Right lobe of liver (tissue), 6 donors: ENCODE measurements at regions not wholly inside any gene's neighbourhood (a gene's known extent, or its start where the extent isn't known, plus 50 kb on each side); places are given as distances from the start of the nearest gene placed in this dataset.

Experiments used
- ATAC-seq, 4 donors: fragments of 200-7000 bp; cut with Tn5 transposase; one replicate each; pipeline ENCODE4 v1.9.1; 2020; ENCODE audit warnings: mild to moderate bottlenecking in 4 of 4, moderate library complexity in 4 of 4
- DNase-seq, 3 donors: peaks; one replicate each; pipeline ENCODE4 v3.0.0-alpha.2; 2020
- H3K27ac ChIP-seq, 3 donors: fragments of 200-600 bp; one replicate each; pipeline ENCODE4 v1.8.0; 2022
- H3K27me3 ChIP-seq, 2 donors: fragments of 200-600 bp; one replicate each; pipeline ENCODE4 v1.8.0; 2022
- H3K36me3 ChIP-seq, 4 donors: fragments of 200-600 bp; sonication (generic) in 1 of 4; one replicate each; pipeline versions ENCODE4 v1.5.1 to v1.8.0; 2017 to 2022; ENCODE audit warnings: control low read depth in 1 of 4
- H3K4me1 ChIP-seq, 4 donors: fragments of 200-600 bp; sonication (generic) in 1 of 4; one replicate each; pipeline versions ENCODE4 v1.5.1 to v1.8.0; 2017 to 2022; ENCODE audit warnings: control low read depth in 1 of 4
- H3K4me3 ChIP-seq, 3 donors: fragments of 200-600 bp; one replicate each; pipeline ENCODE4 v1.8.0; 2022
- H3K9me3 ChIP-seq, 4 donors: fragments of 200-600 bp; sonication (generic) in 1 of 4; one replicate each; pipeline versions ENCODE4 v1.5.1 to v1.8.0; 2017 to 2022; ENCODE audit warnings: control low read depth in 1 of 4
- POLR2A ChIP-seq: fragments of 450-650 bp; IDR thresholded peaks from one replicate; pipeline ENCODE4 v1.6.1; 2017; ENCODE audit warnings: antibody characterized with exemption, mild to moderate bottlenecking
- WGBS: methylation state at CpG from one replicate; pipeline ENCODE4 v1.1.6; 2018; ENCODE audit warnings: low coverage, low lambda C conversion rate; ENCODE audit not compliant: insufficient coverage; ENCODE audit errors: missing lambda C conversion rate; 5-methylcytosine and 5-hydroxymethylcytosine counted together
- intact Hi-C, 2 donors: fragments of 100-400 bp; cut with DNase I; formaldehyde crosslinking; loops; one replicate each; pipeline versions ENCODE4 v1.11.2 to v1.14.1; 2022
- TF ChIP-seq, protein P1 (sequence below), 4 donors: fragments of 200-600 bp in 3 of 4; fragments of 450-650 bp in 1 of 4; IDR thresholded peaks; one replicate each; pipeline versions ENCODE4 v1.5.1 to v1.8.0; 2016 to 2022; ENCODE audit warnings: antibody characterized with exemption in 4 of 4, mild to moderate bottlenecking in 2 of 4
- donor health status: DM: no; HTN: yes; CAD: no.
- donor health status: DM: no; HTN: no; CAD: no.
- donor health status: DM: no; HTN: no; CAD: no.
- donor health status: DM: no; HTN: yes; CAD: no.
- donor health status: DM: no; HTN: yes; CAD: no.

- 69% methylated on average over 4 of the region's 4 CpGs for WGBS
- Histone ChIP-seq H3K36me3 (no peaks in the 10 kb centered on the region), H3K4me3 (no peak overlapping the region), H3K9me3 (no peaks in the 10 kb centered on the region), H3K27ac (no peak overlapping the region), H3K27me3 (no peaks in the 10 kb centered on the region), H3K4me1 (no peaks in the 10 kb centered on the region)
- DNase-seq: no peak
- intact Hi-C loops: no loop called here
- ATAC-seq: no peak
- TF ChIP-seq, protein P1, sequence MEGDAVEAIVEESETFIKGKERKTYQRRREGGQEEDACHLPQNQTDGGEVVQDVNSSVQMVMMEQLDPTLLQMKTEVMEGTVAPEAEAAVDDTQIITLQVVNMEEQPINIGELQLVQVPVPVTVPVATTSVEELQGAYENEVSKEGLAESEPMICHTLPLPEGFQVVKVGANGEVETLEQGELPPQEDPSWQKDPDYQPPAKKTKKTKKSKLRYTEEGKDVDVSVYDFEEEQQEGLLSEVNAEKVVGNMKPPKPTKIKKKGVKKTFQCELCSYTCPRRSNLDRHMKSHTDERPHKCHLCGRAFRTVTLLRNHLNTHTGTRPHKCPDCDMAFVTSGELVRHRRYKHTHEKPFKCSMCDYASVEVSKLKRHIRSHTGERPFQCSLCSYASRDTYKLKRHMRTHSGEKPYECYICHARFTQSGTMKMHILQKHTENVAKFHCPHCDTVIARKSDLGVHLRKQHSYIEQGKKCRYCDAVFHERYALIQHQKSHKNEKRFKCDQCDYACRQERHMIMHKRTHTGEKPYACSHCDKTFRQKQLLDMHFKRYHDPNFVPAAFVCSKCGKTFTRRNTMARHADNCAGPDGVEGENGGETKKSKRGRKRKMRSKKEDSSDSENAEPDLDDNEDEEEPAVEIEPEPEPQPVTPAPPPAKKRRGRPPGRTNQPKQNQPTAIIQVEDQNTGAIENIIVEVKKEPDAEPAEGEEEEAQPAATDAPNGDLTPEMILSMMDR (IDR thresholded peaks at IDR 0.05): no peak
- no peak for TF ChIP-seq POLR2A
Measured at GRCh38 chr1:87852410-87853161, 523.9 kb downstream of the LMO4 start.

GRCh38 chr1:87853576-87854351, 525.1 kb downstream of the LMO4 start:
- Histone ChIP-seq H3K27me3 (no peaks in the 10 kb centered on the region), H3K9me3 (no peaks in the 10 kb centered on the region), H3K4me1 (no peaks in the 10 kb centered on the region), H3K4me3 (no peak overlapping the region), H3K36me3 (no peaks in the 10 kb centered on the region), H3K27ac (no peak overlapping the region)
- TF ChIP-seq, protein P1 (IDR thresholded peaks at IDR 0.05): no peak
- DNase-seq (no peak), ATAC-seq (no peak)
- intact Hi-C loops: no loop called here
- WGBS: 42% methylated on average over 5 of the region's 5 CpGs

DNA sequence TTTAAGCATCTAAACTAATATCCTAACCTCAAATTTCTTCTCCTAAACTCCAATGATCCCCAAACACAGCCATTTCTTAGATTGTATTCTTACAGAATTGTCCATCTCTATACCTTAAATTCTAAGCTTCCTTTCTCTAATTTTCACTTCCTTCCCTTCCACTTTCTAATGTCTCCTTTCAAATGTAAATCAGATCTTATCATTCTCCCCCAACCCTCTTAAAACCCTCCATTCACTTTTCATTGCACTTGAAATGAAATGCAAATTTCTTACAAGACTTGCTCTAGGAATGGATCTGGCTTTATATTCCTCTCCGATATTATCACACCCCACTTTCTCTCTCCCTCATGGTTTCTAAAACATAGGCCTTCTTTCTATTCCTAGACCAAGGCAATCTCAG, 534.6 kb downstream of the LMO4 start:
- Histone ChIP-seq H3K4me3 (no peak overlapping the region), H3K36me3 (no peaks in the 10 kb centered on the region), H3K9me3 (no peaks in the 10 kb centered on the region), H3K4me1 (no peaks in the 10 kb centered on the region), H3K27ac (no peak overlapping the region), H3K27me3 (no peaks in the 10 kb centered on the region)
- TF ChIP-seq, protein P1 (IDR thresholded peaks at IDR 0.05): no peak
- no peak for TF ChIP-seq POLR2A
- intact Hi-C loops: no loop called here
- 33% methylated on average over 1 of the region's 1 CpG for WGBS
- DNase-seq (no peak), ATAC-seq (no peak)

DNA sequence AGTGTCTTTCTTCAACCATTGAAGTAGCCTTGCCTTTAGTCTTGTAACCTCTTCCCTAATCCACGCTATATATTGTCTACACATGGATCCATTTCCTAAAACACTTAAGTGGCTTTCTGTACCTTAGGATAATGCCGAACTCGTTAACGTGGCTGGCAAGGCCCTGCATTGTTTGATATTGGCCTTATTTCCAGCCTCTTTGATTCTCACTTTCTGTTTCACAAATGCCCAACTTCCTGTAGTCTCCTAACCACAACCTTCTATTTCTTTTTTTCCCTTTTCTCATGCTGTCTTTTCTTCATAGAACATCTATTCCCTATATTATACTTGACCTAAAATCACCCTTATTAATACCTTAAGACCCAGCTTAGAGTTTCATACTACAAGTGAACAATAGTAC, 536.0 kb downstream of the LMO4 start:
- 34% methylated on average over 4 of the region's 4 CpGs for WGBS

More for the DNA sequence above, 536.0 kb downstream of the LMO4 start:
- no peaks in the 10 kb centered on the region for H3K36me3 ChIP-seq
- DNase-seq: no peak
- TF ChIP-seq, protein P1 (IDR thresholded peaks at IDR 0.05): no peak
- no peak for TF ChIP-seq POLR2A
- H3K27ac ChIP-seq: no peak overlapping the region
- H3K4me1 ChIP-seq: no peaks in the 10 kb centered on the region
- H3K27me3 ChIP-seq: no peaks in the 10 kb centered on the region
- no peaks in the 10 kb centered on the region for H3K9me3 ChIP-seq
- intact Hi-C loops: no loop called here
- no peak for ATAC-seq
- no peak overlapping the region for H3K4me3 ChIP-seq
